HepG2 (cell line): ENCODE measurements at regions not wholly inside any gene's neighbourhood (a gene's known extent, or its start where the extent isn't known, plus 50 kb on each side); places are given as distances from the start of the nearest gene placed in this dataset.

ENCODE experiments used
- ATAC-seq: fragments of 200-7000 bp; cut with Tn5 transposase; 3 replicates; pipeline ENCODE4 v1.9.1; 2020; ENCODE audit warnings: mild to moderate bottlenecking, moderate library complexity
- BruUV-seq: library from RNA; stranded (reverse); fragments of 400-500 nt; replicated peaks from 2 replicates; lab custom pipeline; 2021; lab: Mats Ljungman, UMichigan
- CTCF ChIA-PET: fragments of 300-600 bp; formaldehyde crosslinking; extraction: SDS; loops from one replicate; lab custom pipeline; 2021; ENCODE audit warnings: low total read pairs, inconsistent platforms, low intra/inter-chr PET ratio; lab: Yijun Ruan, JAX
- POLR2A ChIA-PET: fragments of 350-600 bp; sonication (Branson Sonifier 250); formaldehyde crosslinking; loops from one replicate; lab custom pipeline; 2020; ENCODE audit warnings: antibody characterized with exemption, inconsistent platforms; lab: Yijun Ruan, JAX
- DNase-seq: peaks from one replicate; pipeline ENCODE4 v3.0.0-alpha.2; 2015; ENCODE audit warnings: low spot score
- FAIRE-seq: peaks from 3 replicates; lab custom pipeline; 2011; peaks lifted over from hg19 to GRCh38; lab: Jason Lieb, UNC
- H2AFZ ChIP-seq: one replicate; pipeline ENCODE4 v1.6.1; 2011; ENCODE audit warnings: low read length, inconsistent platforms
- H3K27ac ChIP-seq: fragments of 300-600 bp; 3 replicates; pipeline ENCODE4 v1.8.0; 2011; ENCODE audit warnings: mixed run types, mild to moderate bottlenecking, mixed read lengths, low read length, inconsistent platforms; ENCODE audit not compliant: insufficient read depth; ENCODE audit errors: extremely low read length
- H3K27me3 ChIP-seq, 2 experiments: fragments of 200-600 bp in 1 of 2; 2 replicates in 1 of 2; 3 replicates in 1 of 2; pipeline versions ENCODE4 v1.6.0 to v1.8.0; 2011; ENCODE audit warnings: low read length in 2 of 2, mild to moderate bottlenecking in 2 of 2, moderate library complexity in 2 of 2, inconsistent platforms in 1 of 2; ENCODE audit not compliant: insufficient read depth in 2 of 2, control insufficient read depth in 1 of 2
- H3K36me3 ChIP-seq, 2 experiments: fragments of 200-600 bp in 1 of 2; replicated peaks in 1 of 2; 2 replicates in 1 of 2; 3 replicates in 1 of 2; pipeline versions ENCODE4 v1.5.1 to v1.8.0; 2011; ENCODE audit warnings: low read length in 2 of 2, inconsistent platforms in 1 of 2; ENCODE audit not compliant: insufficient read depth in 2 of 2, control insufficient read depth in 1 of 2
- H3K4me1 ChIP-seq: 2 replicates; pipeline ENCODE4 v1.5.1; 2012; ENCODE audit warnings: low read length, inconsistent platforms; ENCODE audit not compliant: insufficient read depth
- H3K4me2 ChIP-seq: 2 replicates; pipeline ENCODE4 v1.6.0; 2011; ENCODE audit warnings: low read depth, low read length, inconsistent platforms
- H3K4me3 ChIP-seq, 3 experiments: fragments of 200-600 bp in 1 of 3; sonication (generic), shearing (Covaris generic) in 1 of 3; replicated peaks in 1 of 3; 2 replicates each; pipeline ENCODE4 v1.5.1; 2011 to 2016; ENCODE audit warnings: low read length in 3 of 3, inconsistent platforms in 2 of 3, low read depth in 2 of 3, mild to moderate bottlenecking in 2 of 3, control low read depth in 1 of 3, mixed read lengths in 1 of 3; ENCODE audit not compliant: insufficient read depth in 1 of 3
- H3K79me2 ChIP-seq: one replicate; pipeline ENCODE4 v1.6.1; 2011; ENCODE audit warnings: low read length, inconsistent platforms; ENCODE audit not compliant: insufficient read depth
- H3K9ac ChIP-seq: 2 replicates; pipeline ENCODE4 v1.6.0; 2011; ENCODE audit warnings: mild to moderate bottlenecking, low read depth, low read length, inconsistent platforms; ENCODE audit not compliant: insufficient read depth
- H3K9me3 ChIP-seq: 2 replicates; pipeline ENCODE4 v1.5.1; 2012; ENCODE audit warnings: mild to moderate bottlenecking, low read length
- H4K20me1 ChIP-seq: 2 replicates; pipeline ENCODE4 v1.6.0; 2011; ENCODE audit warnings: inconsistent platforms, mild to moderate bottlenecking, low read length, moderate library complexity; ENCODE audit not compliant: insufficient read depth
- AFF4 ChIP-seq: sonication (generic); formaldehyde crosslinking; IDR thresholded peaks from 2 replicates; pipeline ENCODE4 v1.4.0; 2020; ENCODE audit warnings: missing genetic modification reagents
- FOXJ3 ChIP-seq: sonication (generic); formaldehyde crosslinking; IDR thresholded peaks from 2 replicates; pipeline ENCODE4 v1.4.0; 2020; ENCODE audit warnings: missing genetic modification reagents, mild to moderate bottlenecking, borderline replicate concordance
- NR1H2 ChIP-seq: sonication (generic); formaldehyde crosslinking; IDR thresholded peaks from 2 replicates; pipeline ENCODE4 v1.8.1; 2022; ENCODE audit warnings: low read depth, missing genetic modification reagents, borderline replicate concordance
- TCF7 ChIP-seq: sonication (generic); IDR thresholded peaks from 2 replicates; pipeline ENCODE4 v1.6.1; 2016; ENCODE audit warnings: antibody characterized with exemption, low read depth
- XRCC5 ChIP-seq: fragments of 200-400 bp; formaldehyde crosslinking; optimal IDR thresholded peaks from 2 replicates; pipeline ENCODE3; 2017; ENCODE audit warnings: mild to moderate bottlenecking, low read length
- WGBS: methylation state at CpG from one replicate; pipeline ENCODE4 v1.1.6; 2017; ENCODE audit warnings: low lambda C conversion rate; 5-methylcytosine and 5-hydroxymethylcytosine counted together
- in situ Hi-C: cut with HindIII; loops from 2 replicates; pipeline ENCODE4 v1.10.0; 2017; ENCODE audit warnings: low pct_unique_long_range_greater_than_20kb; ENCODE audit not compliant: extremely low pct_ligation_motif_present
- intact Hi-C: fragments of 100-400 bp; cut with micrococcal nuclease; formaldehyde crosslinking; loops from one replicate; pipeline ENCODE4 v1.10.0; 2022; ENCODE audit not compliant: unreplicated experiment

- H3K9ac ChIP-seq = peak overlapping the region; percentile 64
- H2AFZ ChIP-seq = no peak overlapping the region
- peak overlapping the region; percentile 70 for H3K4me2 ChIP-seq
- no TSS peak for BruUV-seq
- no peaks in the 10 kb centered on the region for H3K79me2 ChIP-seq
- POLR2A ChIA-PET = interaction anchor here (2.0 kb wide), 1 partner anchor 57 kb away, joined by 5 read pairs; no protein-coding TSS in a partner anchor
- peak overlapping the region in 1 of 3 experiments; percentile 36; a peak in 1 of 6 replicates for H3K4me3 ChIP-seq
- no peak for ATAC-seq
- peaks cover 74% of the 10 kb centered on the region for H3K4me1 ChIP-seq
- FAIRE-seq = no peak
- intact Hi-C loops = loop anchor here (1.0 to 5.0 kb wide), 5 partner anchors 44 to 278 kb away; no protein-coding TSS in a partner anchor
- no peaks in the 10 kb centered on the region for H3K27me3 ChIP-seq
- CTCF ChIA-PET = no interaction called here
- no peaks in the 10 kb centered on the region for H3K36me3 ChIP-seq
- DNase-seq = no peak
- H3K9me3 ChIP-seq = no peaks in the 10 kb centered on the region
- TF ChIP-seq NR1H2 (CRISPR knock-in tag) = no peak
- no peak for TF ChIP-seq FOXJ3 (CRISPR knock-in tag)
- TF ChIP-seq AFF4 (CRISPR knock-in tag) = no peak
- TF ChIP-seq TCF7 = no peak
- TF ChIP-seq XRCC5 = no peak
- WGBS = 91% methylated on average over 2 of the region's 2 CpGs
- in situ Hi-C loops = no loop called here
- peak overlapping the region; percentile 75 for H3K27ac ChIP-seq
- H4K20me1 ChIP-seq = no peaks in the 10 kb centered on the region
These were observed 188.4 kb downstream of the PCSK1 start for GRCh38 chr5:96244696-96245095.
